ENCODE measurements at regions not wholly inside any gene's neighbourhood (a gene's known extent, or its start where the extent isn't known, plus 50 kb on each side); places are given as distances from the start of the nearest gene placed in this dataset.

GRCh38 chr22:48628891-48629543 lies 1198.7 kb downstream of the BRD1 start:
- TF ChIP-seq CTCF (conservative IDR thresholded peaks at IDR 0.05; ENCODE audit: low read depth, low read length) (no peak), EZH2 (IDR thresholded peaks at IDR 0.05; ENCODE audit: low read length, unreplicated experiment) (no peak), EZH2phosphoT487 (IDR thresholded peaks at IDR 0.05; ENCODE audit: borderline replicate concordance, low read length) (no peak)

All from PC-3 (cell line).